ENCODE measurements at regions not wholly inside any gene's neighbourhood (a gene's known extent, or its start where the extent isn't known, plus 50 kb on each side); places are given as distances from the start of the nearest gene placed in this dataset.

- no peak for DNase-seq
Observed at GRCh38 chr21:35587841-35588380, 472.4 kb downstream of the SETD4 start.

- DNase-seq, result no peak
Observed at GRCh38 chr21:35586305-35586704, 474.0 kb downstream of the SETD4 start.

- no peak for DNase-seq
Observed at GRCh38 chr21:35585878-35586277, 474.4 kb downstream of the SETD4 start.

GRCh38 chr21:35585155-35585554 is 475.2 kb downstream of the SETD4 start:
- DNase-seq, result no peak

- no peak for DNase-seq
Observed at GRCh38 chr21:35583566-35584216, 476.6 kb downstream of the SETD4 start.

GRCh38 chr21:35582731-35583130 is 477.6 kb downstream of the SETD4 start:
- DNase-seq, result no peak

GRCh38 chr21:35581640-35582039 is 478.7 kb downstream of the SETD4 start:
- DNase-seq, result no peak

- DNase-seq, result no peak
Observed at GRCh38 chr21:35579520-35580293, 480.6 kb downstream of the SETD4 start.

GRCh38 chr21:35578831-35579471 is 481.4 kb downstream of the SETD4 start:
- DNase-seq, result no peak

GRCh38 chr21:35578347-35578782 is 482.0 kb downstream of the SETD4 start:
- DNase-seq, result no peak

- no peak for DNase-seq
Observed at GRCh38 chr21:35575280-35575915, 484.9 kb downstream of the SETD4 start.

- no peak for DNase-seq
Observed at GRCh38 chr21:35573472-35574374, 486.6 kb downstream of the SETD4 start.

- DNase-seq, result no peak
Observed at GRCh38 chr21:35571910-35572309, 488.4 kb downstream of the SETD4 start.

- no peak for DNase-seq
Observed at GRCh38 chr21:35568643-35569042, 491.7 kb downstream of the SETD4 start.

- no peak for DNase-seq
Observed at GRCh38 chr21:35566874-35567273, 493.5 kb downstream of the SETD4 start.

GRCh38 chr21:35565204-35565611 is 495.1 kb downstream of the SETD4 start:
- no peak for DNase-seq

- DNase-seq, result no peak
Observed at GRCh38 chr21:35563885-35564451, 496.4 kb downstream of the SETD4 start.

- DNase-seq, result no peak
Observed at GRCh38 chr21:35562876-35563275, 497.4 kb downstream of the SETD4 start.

- no peak for DNase-seq
Observed at GRCh38 chr21:35561116-35561515, 499.2 kb downstream of the SETD4 start.

- no peak for DNase-seq
Observed at GRCh38 chr21:35559829-35560225, 500.5 kb downstream of the SETD4 start.

GRCh38 chr21:35559128-35559828 is 501.0 kb downstream of the SETD4 start:
- DNase-seq, result no peak

Data from NCI-H446 (cell line).